ENCODE measurements at regions not wholly inside any gene's neighbourhood (a gene's known extent, or its start where the extent isn't known, plus 50 kb on each side); places are given as distances from the start of the nearest gene placed in this dataset.

DNA sequence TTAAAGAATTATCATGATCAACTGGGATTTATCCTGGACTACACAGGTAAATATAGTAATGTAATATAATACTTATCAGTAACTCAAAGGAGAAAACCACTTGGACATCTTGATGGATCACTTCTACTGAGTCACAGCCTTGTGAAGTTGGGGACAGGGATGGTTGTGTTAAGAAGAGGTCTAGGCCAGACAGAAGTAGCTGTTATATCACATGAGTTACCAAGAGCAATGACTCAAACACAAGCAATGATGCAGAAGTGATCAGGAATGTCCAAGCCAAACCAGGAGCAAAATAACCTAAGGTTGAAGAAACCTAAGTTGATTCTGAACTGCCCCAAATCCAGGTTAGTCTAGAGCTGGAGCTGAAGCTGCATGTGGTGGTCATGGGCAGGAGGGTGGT lies 424.5 kb upstream of the DAB1 start:
- no peak for DNase-seq

GRCh38 chr1:57845041-57845440 lies 421.2 kb upstream of the DAB1 start:
- DNase-seq = peak; percentile 66

GRCh38 chr1:57844382-57844980 lies 420.6 kb upstream of the DAB1 start:
- DNase-seq = no peak

- no peak for DNase-seq
Observed at GRCh38 chr1:57843760-57844159, 419.9 kb upstream of the DAB1 start.

DNA sequence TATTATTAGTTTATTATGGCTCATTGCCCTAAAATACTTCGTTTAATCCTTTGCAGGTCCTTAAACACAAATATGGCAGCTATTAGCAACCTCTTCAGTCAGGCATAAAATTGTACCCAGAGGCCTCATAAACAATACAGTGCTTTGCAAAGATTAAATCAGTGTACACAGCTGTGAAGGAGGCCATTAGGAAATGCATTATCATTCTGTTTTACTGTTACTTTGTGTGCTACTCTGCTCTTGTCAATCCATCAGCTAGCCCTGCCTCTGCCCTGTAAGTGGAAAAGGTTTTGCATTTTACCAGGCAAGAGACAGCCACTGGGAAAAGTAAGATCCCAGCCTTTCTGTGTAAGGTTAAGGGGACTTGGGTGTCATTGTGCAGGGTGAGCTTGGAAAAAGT lies 415.7 kb upstream of the DAB1 start:
- no peak for DNase-seq

DNA sequence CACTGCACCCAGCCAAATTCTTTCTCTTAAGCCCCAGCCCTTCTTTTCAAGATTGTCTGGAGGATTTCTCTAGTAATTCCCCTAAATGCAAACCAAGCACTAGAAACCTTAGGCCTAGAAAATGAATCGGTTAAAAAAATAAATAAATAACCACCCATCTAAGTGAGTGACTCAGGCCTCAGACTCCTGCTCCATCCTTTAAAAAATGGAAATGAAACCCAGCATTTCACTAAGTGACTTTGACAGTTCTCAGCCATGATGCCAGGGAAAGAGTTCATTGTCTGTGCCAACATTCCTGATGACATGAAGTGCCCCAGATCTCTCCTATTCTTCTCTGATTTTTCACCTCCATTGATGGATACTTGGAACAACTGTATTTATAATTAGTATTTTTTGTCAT lies 415.2 kb upstream of the DAB1 start:
- no peak for DNase-seq

- no peak for DNase-seq
Observed at GRCh38 chr1:57835620-57836019, 411.8 kb upstream of the DAB1 start.

- DNase-seq = no peak
Observed at GRCh38 chr1:57833296-57833695, 409.4 kb upstream of the DAB1 start.

DNA sequence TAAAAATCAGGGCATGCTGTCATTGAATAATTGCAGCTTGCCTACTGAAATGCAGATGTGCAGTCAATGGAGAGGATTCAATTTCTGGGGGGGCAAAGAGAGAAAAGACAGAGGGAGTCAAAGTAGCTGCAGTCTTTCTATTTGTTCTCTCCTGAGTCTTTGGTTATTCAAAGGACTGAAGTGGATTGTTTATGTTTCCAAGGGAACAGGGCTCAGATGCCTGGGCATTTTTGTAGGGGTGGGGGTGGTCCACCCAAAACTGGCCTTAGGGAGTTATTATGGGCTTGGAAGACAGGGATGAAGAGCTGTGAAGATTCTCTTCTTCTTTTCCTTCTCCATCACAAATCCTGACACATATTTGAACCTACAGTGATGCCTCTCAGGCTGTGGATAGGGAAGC lies 408.8 kb upstream of the DAB1 start:
- DNase-seq = no peak

- DNase-seq = no peak
Observed at GRCh38 chr1:57831624-57832023, 407.8 kb upstream of the DAB1 start.

GRCh38 chr1:57826535-57826934 lies 402.7 kb upstream of the DAB1 start:
- DNase-seq = no peak

DNA sequence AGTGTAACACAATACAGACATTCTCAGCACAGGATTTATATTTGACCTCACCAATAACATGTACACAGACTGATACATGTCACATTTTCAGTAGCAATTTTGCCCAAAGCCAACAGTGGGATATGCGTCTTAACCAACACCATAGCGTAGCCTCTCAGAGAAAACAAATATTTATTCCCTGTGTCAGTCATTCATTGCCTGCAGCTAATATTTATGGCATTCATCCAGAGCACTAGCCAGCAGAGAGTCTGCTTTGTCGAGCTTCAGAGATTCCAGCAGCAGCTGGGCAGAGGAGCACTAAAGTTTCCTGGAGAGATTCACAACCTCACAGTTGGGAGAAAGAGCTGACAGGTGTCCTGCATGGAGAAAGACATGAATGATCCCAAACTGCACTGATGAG lies 400.7 kb upstream of the DAB1 start:
- no peak for DNase-seq

DNA sequence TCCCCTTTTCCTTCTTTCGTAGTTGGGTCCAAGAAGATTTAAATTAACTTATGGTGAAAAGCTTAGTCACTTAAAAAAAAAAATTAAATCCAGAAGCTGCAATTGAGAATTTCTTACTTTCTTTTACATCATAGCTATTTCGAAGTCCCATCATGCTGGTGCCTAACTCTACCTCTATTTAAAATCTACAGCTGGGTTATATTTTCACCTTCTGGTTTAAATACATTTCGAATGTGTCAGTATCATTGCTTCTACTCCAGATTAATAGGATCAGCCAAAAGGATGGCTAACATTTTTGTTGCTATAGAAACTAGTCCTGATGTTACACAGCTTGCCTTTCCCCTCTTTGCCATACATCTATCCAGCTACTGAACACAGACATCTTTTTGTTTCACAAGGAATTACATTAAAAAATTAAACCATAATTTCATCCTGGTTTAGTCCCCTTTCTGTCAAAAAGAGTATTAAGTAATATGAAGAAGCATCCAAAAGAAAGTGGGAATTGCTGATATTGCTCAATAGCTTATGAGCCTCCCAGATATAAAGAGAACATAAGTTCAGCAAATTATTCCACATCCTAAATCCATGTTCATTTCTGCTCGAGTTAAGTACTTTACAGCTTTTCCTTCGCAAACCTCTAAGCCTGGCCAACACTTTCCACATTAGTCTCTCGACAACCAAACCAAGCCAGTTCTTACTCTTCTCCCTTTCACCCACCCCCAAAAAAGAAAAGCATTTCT lies 396.7 kb upstream of the DAB1 start:
- DNase-seq = no peak

DNA sequence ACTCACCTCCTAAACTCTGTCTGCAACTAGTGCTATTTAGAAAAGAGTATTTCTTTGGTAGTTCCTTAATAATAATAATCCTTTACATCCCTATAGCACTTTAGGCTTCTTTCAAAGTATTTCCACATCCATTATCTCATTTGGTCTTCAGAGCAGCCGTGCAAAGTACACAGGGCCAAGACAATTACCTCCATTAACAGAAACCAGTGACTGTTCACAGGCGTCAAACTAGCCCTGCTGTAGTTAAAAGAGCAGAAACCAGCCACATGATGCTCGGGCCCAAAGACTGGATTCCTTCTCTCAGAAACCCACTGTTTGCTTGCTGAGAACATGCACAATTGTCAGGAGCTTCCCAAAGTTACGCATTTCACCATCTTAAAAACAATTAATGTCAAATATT lies 396.0 kb upstream of the DAB1 start:
- DNase-seq = no peak

DNA sequence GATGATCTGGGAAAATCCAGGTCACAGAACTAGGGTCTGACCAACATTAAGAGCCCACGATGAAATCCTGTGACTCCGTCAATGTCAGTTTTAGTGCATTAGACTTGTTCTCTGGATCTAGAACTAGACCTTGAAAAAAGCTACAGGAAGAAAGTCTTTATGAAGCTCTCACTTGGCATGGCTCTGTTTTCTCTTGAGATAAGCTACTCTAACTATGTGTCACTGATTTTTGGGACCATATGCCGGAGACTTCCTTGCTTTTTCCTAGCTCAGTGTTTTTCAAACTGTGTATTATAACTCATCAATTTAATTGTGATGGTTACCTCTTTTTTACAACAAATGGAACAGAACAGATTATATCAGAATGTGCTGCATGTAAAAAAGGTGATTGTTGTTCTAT lies 379.7 kb upstream of the DAB1 start:
- DNase-seq = no peak

- DNase-seq = no peak
Observed at GRCh38 chr1:57800376-57800775, 376.5 kb upstream of the DAB1 start.

GRCh38 chr1:57799490-57800115 lies 375.7 kb upstream of the DAB1 start:
- DNase-seq = no peak

GRCh38 chr1:57798543-57798942 lies 374.7 kb upstream of the DAB1 start:
- no peak for DNase-seq

DNA sequence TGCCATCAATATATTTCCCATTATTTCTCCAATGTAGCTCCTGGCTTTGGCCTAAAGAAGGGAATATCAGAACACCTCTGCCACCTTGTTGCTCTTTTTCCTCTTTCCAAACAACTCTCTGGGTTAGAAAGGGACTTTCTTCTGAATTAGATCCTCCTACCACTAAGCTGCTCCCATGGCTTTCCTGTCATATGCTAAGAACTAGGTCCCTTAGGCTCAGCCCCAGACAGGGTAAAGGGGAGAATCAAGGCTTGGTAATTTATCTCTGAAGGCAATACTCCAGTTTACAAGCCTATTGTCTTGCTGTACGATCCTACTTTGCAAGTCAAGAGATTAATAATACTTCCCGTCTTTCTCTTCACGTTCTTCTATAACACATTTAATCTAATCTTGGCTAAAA lies 373.2 kb upstream of the DAB1 start:
- no peak for DNase-seq

GRCh38 chr1:57796616-57797015 lies 372.8 kb upstream of the DAB1 start:
- no peak for DNase-seq

GRCh38 chr1:57795886-57796285 lies 372.0 kb upstream of the DAB1 start:
- no peak for DNase-seq

DNA sequence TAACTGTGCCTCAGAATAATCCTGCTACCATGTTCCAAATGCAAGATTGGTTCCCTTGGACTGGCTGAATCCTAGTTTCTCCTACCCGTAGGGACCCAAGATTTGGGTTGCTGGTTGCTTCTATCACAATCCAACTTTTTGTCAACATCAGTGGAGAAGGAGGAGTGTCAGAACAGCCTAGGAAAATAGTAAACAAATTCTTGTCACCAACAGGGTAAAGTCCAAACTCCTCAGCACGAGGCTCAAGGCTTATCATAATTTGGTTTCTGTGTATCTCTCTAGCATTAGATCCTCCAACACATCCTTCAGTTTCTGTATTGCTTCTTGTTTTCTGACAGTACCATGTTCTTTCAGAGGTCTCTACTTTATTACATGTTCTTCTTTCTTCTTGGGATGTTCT lies 370.2 kb upstream of the DAB1 start:
- DNase-seq = no peak

GRCh38 chr1:57791497-57791896 lies 367.6 kb upstream of the DAB1 start:
- DNase-seq = no peak

- DNase-seq = no peak
Observed at GRCh38 chr1:57789936-57790335, 366.1 kb upstream of the DAB1 start.

DNA sequence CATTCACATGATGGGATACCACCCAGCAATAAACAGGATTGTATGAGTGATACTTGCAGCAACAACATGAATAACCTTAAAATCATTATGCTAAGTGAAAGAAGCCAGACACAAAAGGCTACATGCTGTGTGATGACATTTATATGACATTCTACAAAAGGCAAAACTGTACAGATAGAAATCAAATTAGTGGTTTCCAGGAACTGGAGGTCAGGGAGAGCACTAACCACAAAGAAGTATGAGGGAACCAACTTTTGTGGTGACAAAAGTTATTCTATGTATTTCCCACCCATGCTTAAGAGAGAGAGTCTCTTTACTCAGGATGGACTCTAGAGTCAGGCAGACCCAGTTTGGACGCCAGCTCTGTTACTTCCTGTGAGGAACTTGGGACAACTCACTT lies 364.5 kb upstream of the DAB1 start:
- DNase-seq = no peak
